PC-3 (cell line): ENCODE measurements at regions not wholly inside any gene's neighbourhood (a gene's known extent, or its start where the extent isn't known, plus 50 kb on each side); places are given as distances from the start of the nearest gene placed in this dataset.

ENCODE experiments used
- ATAC-seq: fragments of 200-7000 bp; cut with Tn5 transposase; 2 replicates; pipeline ENCODE4 v1.9.1; 2020; ENCODE audit warnings: mild to moderate bottlenecking, moderate library complexity
- BruUV-seq: library from RNA; stranded (reverse); fragments of 400-500 nt; replicated peaks from 2 replicates; lab custom pipeline; 2021; lab: Mats Ljungman, UMichigan
- CTCF ChIA-PET: fragments of 300-600 bp; sonication (Branson Sonifier 250); formaldehyde crosslinking; loops from one replicate; lab custom pipeline; 2022; ENCODE audit warnings: antibody characterized with exemption; lab: Charles Lee
- POLR2A ChIA-PET: fragments of 300-600 bp; sonication (Branson Sonifier 250); formaldehyde crosslinking; loops from one replicate; lab custom pipeline; 2022; ENCODE audit warnings: antibody characterized with exemption; ENCODE audit not compliant: unreplicated experiment; lab: Charles Lee
- DNase-seq: peaks from one replicate; pipeline ENCODE4 v3.0.0-alpha.2; 2015
- H2AFZ ChIP-seq: fragments of 300-600 bp; sonication (generic); 2 replicates; pipeline ENCODE4 v1.6.0; 2016; ENCODE audit warnings: antibody characterized with exemption, low read length
- H3F3A ChIP-seq: fragments of 300-600 bp; sonication (generic); one replicate; pipeline ENCODE4 v1.6.0; 2017; ENCODE audit warnings: antibody characterized with exemption, low read length, control low read depth, mild to moderate bottlenecking; ENCODE audit not compliant: unreplicated experiment
- H3K27ac ChIP-seq: fragments of 300-600 bp; sonication (generic); 2 replicates; pipeline ENCODE4 v1.5.1; 2016; ENCODE audit warnings: mild to moderate bottlenecking, low read length
- H3K27me3 ChIP-seq: fragments of 300-600 bp; sonication (generic); 2 replicates; pipeline ENCODE4 v1.6.1; 2016; ENCODE audit warnings: low read length, mixed read lengths
- H3K36me3 ChIP-seq: fragments of 300-600 bp; sonication (generic); 2 replicates; pipeline ENCODE4 v1.6.1; 2016; ENCODE audit warnings: low read depth, mixed run types, low read length, mixed read lengths
- H3K4me1 ChIP-seq: fragments of 300-600 bp; sonication (generic); 2 replicates; pipeline ENCODE4 v1.5.1; 2016; ENCODE audit warnings: low read length; ENCODE audit not compliant: insufficient read depth
- H3K4me2 ChIP-seq: fragments of 300-600 bp; sonication (generic); 2 replicates; pipeline ENCODE4 v1.6.0; 2016; ENCODE audit warnings: low read length
- H3K4me3 ChIP-seq: fragments of 300-600 bp; sonication (generic); 2 replicates; pipeline ENCODE4 v1.5.1; 2016; ENCODE audit warnings: mild to moderate bottlenecking, low read length, mixed read lengths
- H3K79me2 ChIP-seq: fragments of 300-600 bp; sonication (generic); 2 replicates; pipeline ENCODE4 v1.6.1; 2017; ENCODE audit warnings: low read length, mixed read lengths
- H3K9ac ChIP-seq: fragments of 300-600 bp; sonication (generic); 2 replicates; pipeline ENCODE4 v1.6.0; 2016; ENCODE audit warnings: mild to moderate bottlenecking, low read length
- H3K9me2 ChIP-seq: fragments of 300-600 bp; sonication (generic); replicated peaks from 2 replicates; pipeline ENCODE4 v1.6.1; 2016; ENCODE audit warnings: mixed run types, low read length, mixed read lengths
- H3K9me3 ChIP-seq: fragments of 300-600 bp; sonication (generic); 2 replicates; pipeline ENCODE4 v1.6.1; 2016; ENCODE audit warnings: low read length, mixed read lengths
- H4K20me1 ChIP-seq: fragments of 300-600 bp; sonication (generic); 2 replicates; pipeline ENCODE4 v1.6.1; 2016; ENCODE audit warnings: low read length, mixed read lengths
- CTCF ChIP-seq: fragments of 300-600 bp; sonication (generic); conservative IDR thresholded peaks from 2 replicates; pipeline ENCODE4 v1.5.1; 2017; ENCODE audit warnings: antibody characterized with exemption, low read depth, mild to moderate bottlenecking, low read length
- EZH2 ChIP-seq: fragments of 300-600 bp; sonication (generic); IDR thresholded peaks from one replicate; pipeline ENCODE4 v1.6.1; 2017; ENCODE audit warnings: antibody characterized with exemption, mild to moderate bottlenecking, low read length; ENCODE audit not compliant: unreplicated experiment
- EZH2phosphoT487 ChIP-seq: fragments of 300-600 bp; sonication (generic); IDR thresholded peaks from 2 replicates; pipeline ENCODE4 v1.6.1; 2018; ENCODE audit warnings: mild to moderate bottlenecking, antibody characterized with exemption, low read length, borderline replicate concordance
- intact Hi-C: fragments of 100-400 bp; cut with micrococcal nuclease; formaldehyde crosslinking; loops from 2 replicates; pipeline ENCODE4 v1.9.0; 2023

GRCh38 chr1:195113471-195113870 is 1494.8 kb downstream of the KCNT2 start:
- POLR2A ChIA-PET: no interaction called here
- H3K36me3 ChIP-seq: no peaks in the 10 kb centered on the region
- intact Hi-C loops: no loop called here
- BruUV-seq: no TSS peak
- H3K9me3 ChIP-seq: no peaks in the 10 kb centered on the region
- no peaks in the 10 kb centered on the region for H3F3A ChIP-seq
- H3K9me2 ChIP-seq: no peaks in the 10 kb centered on the region
- no peaks in the 10 kb centered on the region for H3K79me2 ChIP-seq
- ATAC-seq (no peak), DNase-seq (no peak)
- CTCF ChIA-PET: no interaction called here
- no peak overlapping the region for H2AFZ ChIP-seq
- no peak overlapping the region for H3K9ac ChIP-seq
- H4K20me1 ChIP-seq: no peaks in the 10 kb centered on the region
- no peak overlapping the region for H3K4me3 ChIP-seq
- H3K4me2 ChIP-seq: no peak overlapping the region
- no peaks in the 10 kb centered on the region for H3K27me3 ChIP-seq
- TF ChIP-seq EZH2: no peak
- no peak for TF ChIP-seq CTCF
- TF ChIP-seq EZH2phosphoT487: no peak
- no peaks in the 10 kb centered on the region for H3K4me1 ChIP-seq
- H3K27ac ChIP-seq: no peak overlapping the region

- Histone ChIP-seq H3F3A (no peaks in the 10 kb centered on the region), H3K27me3 (no peaks in the 10 kb centered on the region), H3K4me3 (no peak overlapping the region), H3K9ac (no peak overlapping the region), H3K36me3 (no peaks in the 10 kb centered on the region), H3K9me2 (no peaks in the 10 kb centered on the region), H3K9me3 (no peaks in the 10 kb centered on the region), H2AFZ (no peak overlapping the region), H3K79me2 (no peaks in the 10 kb centered on the region), H3K4me2 (peak overlapping the region; percentile 33; the same call in 1 of the 2 replicates), H3K4me1 (peaks cover 12% of the 10 kb centered on the region), H3K27ac (peak overlapping the region; percentile 62), H4K20me1 (no peaks in the 10 kb centered on the region)
- intact Hi-C loops: no loop called here
- peak; percentile 67 for ATAC-seq
- peak; percentile 55 for DNase-seq
- TF ChIP-seq EZH2phosphoT487 (no peak), EZH2 (no peak), CTCF (no peak)
- ChIA-PET POLR2A (no interaction called here), CTCF (no interaction called here)
- no TSS peak for BruUV-seq
Measured at GRCh38 chr1:195105773-195106172, 1502.5 kb downstream of the KCNT2 start.

GRCh38 chr1:195105281-195105680 is 1503.0 kb downstream of the KCNT2 start:
- BruUV-seq: no TSS peak
- ChIA-PET POLR2A (no interaction called here), CTCF (no interaction called here)
- Histone ChIP-seq H3F3A (no peaks in the 10 kb centered on the region), H3K9ac (no peak overlapping the region), H3K79me2 (no peaks in the 10 kb centered on the region), H3K27ac (peak overlapping the region; percentile 62), H3K4me1 (peaks cover 12% of the 10 kb centered on the region), H2AFZ (no peak overlapping the region), H3K9me2 (no peaks in the 10 kb centered on the region), H3K9me3 (no peaks in the 10 kb centered on the region), H3K4me2 (no peak overlapping the region), H4K20me1 (no peaks in the 10 kb centered on the region), H3K36me3 (no peaks in the 10 kb centered on the region), H3K27me3 (no peaks in the 10 kb centered on the region), H3K4me3 (no peak overlapping the region)
- DNase-seq: no peak
- TF ChIP-seq CTCF (no peak), EZH2phosphoT487 (no peak), EZH2 (no peak)
- intact Hi-C loops: no loop called here
- ATAC-seq: no peak
